ENCODE measurements at regions not wholly inside any gene's neighbourhood (a gene's known extent, or its start where the extent isn't known, plus 50 kb on each side); places are given as distances from the start of the nearest gene placed in this dataset.

GRCh38 chr9:113800276-113800675 is 75.8 kb upstream of the ZNF618 start:
- Histone ChIP-seq H4K20me1 (ENCODE audit: insufficient read depth, low read length, poor library complexity, severe bottlenecking) (no peaks in the 10 kb centered on the region), H3F3A (ENCODE audit: low read depth) (no peaks in the 10 kb centered on the region), H3K4me3 (ENCODE audit: low read length, poor library complexity, severe bottlenecking) (no peak overlapping the region), H3K4me2 (ENCODE audit: low read depth, low read length, poor library complexity, severe bottlenecking) (no peak overlapping the region), H3K27me3 (ENCODE audit: insufficient read depth, low read length, poor library complexity, severe bottlenecking) (no peaks in the 10 kb centered on the region), H3K9ac (ENCODE audit: low read depth, low read length, poor library complexity, severe bottlenecking) (no peak overlapping the region), H3K4me1 (ENCODE audit: insufficient read depth, low read length, poor library complexity, severe bottlenecking) (no peaks in the 10 kb centered on the region), H3K79me2 (ENCODE audit: insufficient read depth, low read length) (no peaks in the 10 kb centered on the region), H3K9me3 (ENCODE audit: insufficient read depth, low read depth, low read length) (no peaks in the 10 kb centered on the region), H3K36me3 (ENCODE audit: insufficient read depth, low read length) (no peaks in the 10 kb centered on the region), H2AFZ (ENCODE audit: low read length) (no peak overlapping the region), H3K9me2 (replicated peaks; ENCODE audit: low read depth, low read length) (no peaks in the 10 kb centered on the region)
- TF ChIP-seq CTCF (conservative IDR thresholded peaks at IDR 0.05; ENCODE audit: low read length) = no peak

GRCh38 chr9:113803811-113804589 is 72.1 kb upstream of the ZNF618 start:
- no peak overlapping the region for H3K4me3 ChIP-seq (ENCODE audit: low read length, poor library complexity, severe bottlenecking)
- no peaks in the 10 kb centered on the region for H3K27me3 ChIP-seq (ENCODE audit: insufficient read depth, low read length, poor library complexity, severe bottlenecking)
- no peaks in the 10 kb centered on the region for H4K20me1 ChIP-seq (ENCODE audit: insufficient read depth, low read length, poor library complexity, severe bottlenecking)
- no peaks in the 10 kb centered on the region for H3K9me2 ChIP-seq (replicated peaks; ENCODE audit: low read depth, low read length)
- H3F3A ChIP-seq (ENCODE audit: low read depth) = no peaks in the 10 kb centered on the region
- H3K9ac ChIP-seq (ENCODE audit: low read depth, low read length, poor library complexity, severe bottlenecking) = no peak overlapping the region
- H2AFZ ChIP-seq (ENCODE audit: low read length) = no peak overlapping the region
- no peaks in the 10 kb centered on the region for H3K36me3 ChIP-seq (ENCODE audit: insufficient read depth, low read length)
- no peak overlapping the region for H3K4me2 ChIP-seq (ENCODE audit: low read depth, low read length, poor library complexity, severe bottlenecking)
- TF ChIP-seq EZH2phosphoT487 (IDR thresholded peaks at IDR 0.05; ENCODE audit: borderline replicate concordance) (no peak), CTCF (conservative IDR thresholded peaks at IDR 0.05; ENCODE audit: low read length) (no peak)
- no peaks in the 10 kb centered on the region for H3K79me2 ChIP-seq (ENCODE audit: insufficient read depth, low read length)
- H3K4me1 ChIP-seq (ENCODE audit: insufficient read depth, low read length, poor library complexity, severe bottlenecking) = no peaks in the 10 kb centered on the region
- no peaks in the 10 kb centered on the region for H3K9me3 ChIP-seq (ENCODE audit: insufficient read depth, low read depth, low read length)

GRCh38 chr9:113805486-113806132 is 70.5 kb upstream of the ZNF618 start:
- Histone ChIP-seq H3K79me2 (ENCODE audit: insufficient read depth, low read length) (no peaks in the 10 kb centered on the region), H3K4me3 (ENCODE audit: low read length, poor library complexity, severe bottlenecking) (no peak overlapping the region), H3K9me2 (replicated peaks; ENCODE audit: low read depth, low read length) (no peaks in the 10 kb centered on the region), H3K4me2 (ENCODE audit: low read depth, low read length, poor library complexity, severe bottlenecking) (no peak overlapping the region), H3K36me3 (ENCODE audit: insufficient read depth, low read length) (no peaks in the 10 kb centered on the region), H3K9ac (ENCODE audit: low read depth, low read length, poor library complexity, severe bottlenecking) (no peak overlapping the region), H4K20me1 (ENCODE audit: insufficient read depth, low read length, poor library complexity, severe bottlenecking) (no peaks in the 10 kb centered on the region), H3K27me3 (ENCODE audit: insufficient read depth, low read length, poor library complexity, severe bottlenecking) (no peaks in the 10 kb centered on the region), H3F3A (ENCODE audit: low read depth) (no peaks in the 10 kb centered on the region), H3K4me1 (ENCODE audit: insufficient read depth, low read length, poor library complexity, severe bottlenecking) (no peaks in the 10 kb centered on the region), H2AFZ (ENCODE audit: low read length) (no peak overlapping the region), H3K9me3 (ENCODE audit: insufficient read depth, low read depth, low read length) (no peaks in the 10 kb centered on the region)
- no peak for TF ChIP-seq CTCF (conservative IDR thresholded peaks at IDR 0.05; ENCODE audit: low read length)
